Motor neuron (in vitro differentiated cells): ENCODE measurements at regions not wholly inside any gene's neighbourhood (a gene's known extent, or its start where the extent isn't known, plus 50 kb on each side); places are given as distances from the start of the nearest gene placed in this dataset.
A peak's percentile ranks its signal among the peaks of the same experiment; 100 is the strongest.

Experiments used
- ATAC-seq, 8 experiments: fragments of 200-7000 bp; cut with Tn5 transposase; replicated peaks in 6 of 8; 2 replicates each; pipeline ENCODE4 v1.8.0; 2021; ENCODE audit warnings: mild to moderate bottlenecking in 8 of 8, moderate library complexity in 8 of 8
- H3K27ac ChIP-seq, 2 donors: fragments of 250-450 bp; sonication (Bioruptor Pico); 2 replicates each; pipeline ENCODE4 v1.9.0; 2021; ENCODE audit warnings: antibody characterized with exemption in 2 of 2, mild to moderate bottlenecking in 2 of 2, moderate library complexity in 1 of 2
- H3K4me1 ChIP-seq, 2 donors: fragments of 250-450 bp; sonication (Bioruptor Pico); replicated peaks in 1 of 2; 2 replicates each; pipeline ENCODE4 v1.6.1; 2021; ENCODE audit warnings: antibody characterized with exemption in 2 of 2, mild to moderate bottlenecking in 2 of 2, moderate library complexity in 1 of 2
- H3K4me3 ChIP-seq, 5 donors: fragments of 250-450 bp; sonication (Bioruptor Pico); 2 replicates each; pipeline ENCODE4 v1.9.0; 2021; ENCODE audit warnings: antibody characterized with exemption in 5 of 5, mild to moderate bottlenecking in 5 of 5, moderate library complexity in 4 of 5
- WGBS, 10 experiments: fragments of 450-650 bp; shearing (Covaris generic); methylation state at CpG; one replicate each; pipeline ENCODE4 v1.0.0; 2022; 5-methylcytosine and 5-hydroxymethylcytosine counted together
- in situ Hi-C, 9 experiments: fragments of 400-800 bp; cut with MboI; loops; one replicate each; pipeline ENCODE4 v1.15.0; 2021; ENCODE audit warnings: low sequenced_read_pairs in 9 of 9, low pct_unique_long_range_greater_than_20kb in 2 of 9; ENCODE audit not compliant: unreplicated experiment in 9 of 9

DNA sequence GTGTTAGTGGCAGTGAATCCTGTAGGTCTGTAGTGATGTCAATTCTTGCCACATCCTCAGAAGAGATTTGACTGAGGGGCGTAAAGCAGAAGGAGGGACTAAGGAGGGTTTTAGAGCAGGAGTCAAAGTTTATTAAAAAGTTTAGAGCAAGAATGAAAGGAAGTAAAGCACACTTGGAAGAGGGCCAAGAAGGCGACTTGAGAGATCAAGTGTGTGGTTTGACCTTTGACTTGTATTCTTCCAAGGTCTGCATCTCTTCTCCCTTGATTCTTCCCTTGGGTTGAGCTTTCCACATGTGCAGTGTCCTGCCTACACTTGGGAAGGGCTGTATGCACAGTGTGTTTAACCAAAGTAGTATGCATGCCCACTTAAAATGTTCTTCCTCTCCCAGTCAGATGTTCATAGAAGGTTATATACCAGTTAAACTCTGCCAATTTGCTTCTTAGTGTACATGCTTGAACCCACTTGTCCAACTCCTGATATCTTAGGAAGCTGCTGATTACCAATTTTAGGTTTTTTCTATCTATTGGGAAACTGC, 627.6 kb downstream of the MMUT start:
- Histone ChIP-seq H3K27ac (no peak overlapping the region), H3K4me3 (no peak overlapping the region), H3K4me1 (no peaks in the 10 kb centered on the region)
- ATAC-seq: peak in 1 of 8 experiments; percentile 30
- in situ Hi-C loops: no loop called here
- 0 to 100% (median 61%) methylated on average over 1 to 2 of the region's 2 CpGs; no CpG with 5 or more reads in 2 of the 10 experiments for WGBS, 10 experiments

DNA sequence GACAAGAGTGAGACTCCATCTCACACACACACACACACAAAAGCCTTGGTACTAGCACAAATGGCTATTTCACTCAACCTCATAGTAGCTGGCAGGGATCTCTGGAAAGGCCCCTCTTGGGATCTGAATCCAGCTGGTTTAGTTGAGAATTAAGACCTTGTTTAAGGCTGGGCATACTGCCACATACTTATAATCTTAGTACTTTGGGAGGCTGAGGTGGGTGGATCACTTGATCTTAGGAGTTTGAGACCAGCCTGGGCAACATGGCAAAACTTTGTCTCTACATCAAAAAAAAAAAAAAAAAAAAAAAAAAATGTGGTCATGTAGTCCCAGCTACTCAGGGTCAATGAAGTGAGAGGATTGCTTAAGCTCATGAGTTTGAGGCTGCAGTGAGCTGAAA, 628.3 kb downstream of the MMUT start:
- in situ Hi-C loops: no loop called here
- H3K27ac ChIP-seq: no peak overlapping the region
- no peak for ATAC-seq
- H3K4me3 ChIP-seq: no peak overlapping the region
- no peaks in the 10 kb centered on the region for H3K4me1 ChIP-seq

- no peak overlapping the region for H3K4me3 ChIP-seq
- in situ Hi-C loops: no loop called here
- no peak overlapping the region for H3K27ac ChIP-seq
- H3K4me1 ChIP-seq: no peaks in the 10 kb centered on the region
- ATAC-seq: no peak
- WGBS, 10 experiments: 100% methylated on average over 1 of the region's 1 CpG; no CpG with 5 or more reads in 8 of the 10 experiments
These were observed 629.1 kb downstream of the MMUT start for GRCh38 chr6:48833916-48834315.

GRCh38 chr6:48826901-48827701, 636.0 kb downstream of the MMUT start:
- Histone ChIP-seq H3K4me3 (no peak overlapping the region), H3K4me1 (peaks cover 0 to 3% of the 10 kb centered on the region in 2 donors), H3K27ac (no peak overlapping the region)
- WGBS, 10 experiments: 0 to 86% (median 76%) methylated on average over 1 to 6 of the region's 6 CpGs
- in situ Hi-C loops: no loop called here
- peak; percentile 25 to 94 (median 60) for ATAC-seq

- ATAC-seq: no peak
- Histone ChIP-seq H3K4me3 (no peak overlapping the region), H3K27ac (no peak overlapping the region), H3K4me1 (peaks cover 0 to 3% of the 10 kb centered on the region in 2 donors)
- WGBS, 10 experiments: 9 to 96% (median 89%) methylated on average over 2 of the region's 2 CpGs
- in situ Hi-C loops: no loop called here
These were observed 636.9 kb downstream of the MMUT start for GRCh38 chr6:48826152-48826515.

GRCh38 chr6:48825501-48826151, 637.4 kb downstream of the MMUT start:
- H3K4me3 ChIP-seq: no peak overlapping the region
- H3K27ac ChIP-seq: no peak overlapping the region
- no peak for ATAC-seq
- in situ Hi-C loops: no loop called here
- WGBS, 10 experiments: 41 to 100% (median 87%) methylated on average over 1 to 3 of the region's 3 CpGs
- peaks cover 0 to 3% of the 10 kb centered on the region in 2 donors for H3K4me1 ChIP-seq

- no peak overlapping the region for H3K4me3 ChIP-seq
- peak overlapping the region in 1 of 2 donors; percentile 77 for H3K27ac ChIP-seq
- in situ Hi-C loops: no loop called here
- ATAC-seq: peak in 3 of 8 experiments; percentile 7 to 63 (median 43)
- peaks cover 9 to 22% of the 10 kb centered on the region in 2 donors for H3K4me1 ChIP-seq
These were observed 645.0 kb downstream of the MMUT start for GRCh38 chr6:48818052-48818412.

DNA sequence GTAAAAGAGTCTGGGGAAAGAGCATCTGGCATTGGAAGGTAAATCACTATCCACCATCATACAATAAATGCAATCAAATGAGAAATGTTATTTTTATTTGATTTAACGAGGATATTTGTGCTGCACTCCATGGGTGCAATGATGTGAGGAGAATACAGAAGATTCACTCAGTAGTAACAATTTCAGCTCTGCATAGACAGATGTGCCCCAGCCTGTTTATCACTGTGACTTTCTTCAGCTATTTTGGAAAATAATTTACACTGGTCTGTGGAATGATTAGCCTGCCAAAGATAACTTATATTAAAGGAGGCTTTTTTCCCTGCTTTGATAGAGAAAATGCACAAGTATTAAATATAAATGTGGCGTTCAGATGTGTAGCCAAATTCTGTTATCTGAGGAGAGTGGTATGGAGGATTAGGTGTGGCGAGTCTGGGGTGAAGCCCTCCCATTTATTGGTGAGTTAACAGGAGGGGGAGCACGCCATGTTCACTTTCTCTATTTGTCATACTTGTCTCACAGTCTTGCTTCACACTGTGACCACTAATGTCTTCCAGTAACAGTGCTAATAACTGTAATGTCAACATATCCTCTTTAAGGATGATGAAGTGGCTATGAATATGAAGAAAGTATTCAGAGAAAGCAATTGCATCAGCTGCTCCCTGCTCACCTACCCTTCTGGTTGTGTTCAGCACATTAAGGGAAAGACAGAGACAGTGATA, 645.6 kb downstream of the MMUT start:
- in situ Hi-C loops: no loop called here
- Histone ChIP-seq H3K27ac (peak overlapping the region in 1 of 2 donors; percentile 77), H3K4me3 (no peak overlapping the region), H3K4me1 (peaks cover 9 to 22% of the 10 kb centered on the region in 2 donors)
- 0 to 86% (median 69%) methylated on average over 1 to 4 of the region's 4 CpGs; no CpG with 5 or more reads in 3 of the 10 experiments for WGBS, 10 experiments
- ATAC-seq: peak; percentile 94 to 99 (median 98)

- in situ Hi-C loops: no loop called here
- Histone ChIP-seq H3K4me1 (peaks cover 9 to 22% of the 10 kb centered on the region in 2 donors), H3K27ac (no peak overlapping the region), H3K4me3 (no peak overlapping the region)
- ATAC-seq: no peak
These were observed 648.1 kb downstream of the MMUT start for GRCh38 chr6:48814957-48815356.

DNA sequence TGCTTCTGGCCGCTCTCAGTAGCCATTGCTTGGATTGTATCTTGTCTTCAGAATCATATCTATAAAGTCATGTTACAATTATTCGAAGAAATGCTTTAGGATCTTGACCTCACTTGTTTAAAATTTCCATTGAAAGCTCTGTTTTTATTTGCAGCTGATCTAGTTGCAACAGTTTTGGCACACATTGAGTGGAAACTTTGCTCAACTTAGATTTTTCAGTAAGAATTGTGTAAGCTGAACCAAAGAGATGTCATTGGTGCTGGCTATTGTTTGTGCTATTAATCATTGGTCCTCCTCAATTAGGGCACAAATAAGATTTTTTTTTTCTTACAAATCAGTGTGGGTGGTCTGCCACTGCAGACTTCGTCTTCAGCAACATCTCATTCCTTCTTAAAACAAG, 649.2 kb downstream of the MMUT start:
- H3K4me1 ChIP-seq: peaks cover 9 to 22% of the 10 kb centered on the region in 2 donors
- in situ Hi-C loops: no loop called here
- 20 to 70% (median 44%) methylated on average over 1 to 3 of the region's 3 CpGs for WGBS, 10 experiments
- H3K27ac ChIP-seq: no peak overlapping the region
- ATAC-seq: no peak
- H3K4me3 ChIP-seq: no peak overlapping the region

DNA sequence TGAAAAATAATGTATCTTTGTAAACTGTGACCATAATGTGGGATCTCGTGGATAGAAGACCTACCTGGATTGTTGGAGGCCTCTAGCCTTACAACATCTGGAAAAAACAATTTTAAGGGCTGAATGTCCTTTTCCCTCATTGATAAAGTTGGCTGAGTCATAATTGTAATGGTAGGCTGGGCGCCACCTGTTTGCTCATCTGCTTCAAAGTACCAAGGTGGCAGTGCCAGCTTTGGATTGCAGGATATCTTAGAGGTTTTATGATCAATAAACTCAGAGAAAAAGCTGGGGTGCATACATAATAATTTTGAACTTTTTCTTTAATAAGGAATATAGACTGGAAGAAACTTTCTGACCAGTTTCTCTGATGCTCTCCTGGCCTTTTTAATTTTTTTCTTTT, 653.4 kb downstream of the MMUT start:
- in situ Hi-C loops: no loop called here
- Histone ChIP-seq H3K4me3 (no peak overlapping the region), H3K27ac (no peak overlapping the region), H3K4me1 (peaks cover 0 to 2% of the 10 kb centered on the region in 2 donors)
- ATAC-seq: no peak
- WGBS, 10 experiments: 40 to 100% (median 89%) methylated on average over 1 to 2 of the region's 2 CpGs; no CpG with 5 or more reads in 3 of the 10 experiments

DNA sequence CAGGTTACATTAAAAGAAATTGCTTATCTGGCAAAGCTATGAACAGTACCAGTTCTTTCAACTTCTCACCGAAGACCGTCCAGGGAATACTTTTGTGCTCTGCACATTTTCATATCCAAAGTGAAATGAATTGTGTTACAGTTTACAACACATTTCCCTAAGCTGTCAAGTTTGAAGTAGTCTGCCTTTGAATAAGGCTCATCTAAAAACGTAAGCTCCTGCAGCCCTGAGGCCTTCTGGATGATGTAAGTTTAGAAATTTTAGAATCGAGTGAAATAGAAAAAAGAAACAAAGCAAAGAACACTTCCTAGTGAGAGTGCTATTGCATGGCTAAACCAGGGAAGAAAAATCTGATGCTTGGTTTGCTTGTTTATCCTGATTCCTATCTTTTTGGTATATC, 653.8 kb downstream of the MMUT start:
- WGBS, 10 experiments: 5 to 100% (median 73%) methylated on average over 1 to 4 of the region's 4 CpGs; no CpG with 5 or more reads in 1 of the 10 experiments
- Histone ChIP-seq H3K4me3 (no peak overlapping the region), H3K4me1 (peaks cover 0 to 2% of the 10 kb centered on the region in 2 donors), H3K27ac (no peak overlapping the region)
- in situ Hi-C loops: no loop called here
- ATAC-seq: peak in 1 of 8 experiments; percentile 56

GRCh38 chr6:48798296-48798695, 664.8 kb downstream of the MMUT start:
- in situ Hi-C loops: no loop called here
- no peak overlapping the region for H3K4me3 ChIP-seq
- H3K4me1 ChIP-seq: no peaks in the 10 kb centered on the region
- 43 to 94% (median 76%) methylated on average over 1 to 3 of the region's 3 CpGs; no CpG with 5 or more reads in 1 of the 10 experiments for WGBS, 10 experiments
- no peak overlapping the region for H3K27ac ChIP-seq
- no peak for ATAC-seq
